ENCODE measurements at regions not wholly inside any gene's neighbourhood (a gene's known extent, or its start where the extent isn't known, plus 50 kb on each side); places are given as distances from the start of the nearest gene placed in this dataset.
"Not testable (repeated sequence)": the region's sequence is repeated elsewhere in the genome, so short reads cannot be mapped to it uniquely, and the experiment has no call there.

GRCh38 chrX:93420525-93421082 is 252.8 kb downstream of the NAP1L3 start:
- DNase-seq (ENCODE audit: low read depth) = no peak
- no peak overlapping the region for H3K4me3 ChIP-seq (ENCODE audit: low read length)
- no peak for TF ChIP-seq CTCF (IDR thresholded peaks at IDR 0.05; ENCODE audit: insufficient read depth, low read depth, low read length, missing control alignments)

DNA sequence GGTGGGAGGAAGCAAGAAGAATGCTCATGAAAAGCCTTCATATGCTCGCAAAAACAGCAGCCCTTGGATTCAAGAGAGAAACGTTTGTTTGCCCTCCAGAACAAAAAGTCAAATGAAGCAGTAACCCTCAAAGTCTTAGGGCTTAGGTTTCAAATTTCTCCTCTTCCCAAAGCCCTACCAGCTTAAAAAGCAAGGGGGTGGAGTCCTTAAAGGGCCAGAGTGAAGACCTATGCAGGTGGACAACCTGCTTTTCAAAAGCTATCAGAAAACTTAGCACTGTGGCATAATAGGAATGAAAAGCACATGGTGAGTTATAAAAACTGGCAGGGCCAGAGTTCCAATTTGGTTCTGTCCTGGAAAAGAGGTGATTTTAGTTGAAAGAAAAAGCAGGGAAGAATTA is 253.3 kb downstream of the NAP1L3 start:
- no peak overlapping the region for H3K4me3 ChIP-seq (ENCODE audit: low read length)
- TF ChIP-seq CTCF (IDR thresholded peaks at IDR 0.05; ENCODE audit: insufficient read depth, low read depth, low read length, missing control alignments) = no peak
- no peak for DNase-seq (ENCODE audit: low read depth)

- DNase-seq (ENCODE audit: low read depth) = no peak
- no peak overlapping the region for H3K4me3 ChIP-seq (ENCODE audit: low read length)
- TF ChIP-seq CTCF (IDR thresholded peaks at IDR 0.05; ENCODE audit: insufficient read depth, low read depth, low read length, missing control alignments) = no peak
Observed at GRCh38 chrX:93419642-93420041, 253.7 kb downstream of the NAP1L3 start.

DNA sequence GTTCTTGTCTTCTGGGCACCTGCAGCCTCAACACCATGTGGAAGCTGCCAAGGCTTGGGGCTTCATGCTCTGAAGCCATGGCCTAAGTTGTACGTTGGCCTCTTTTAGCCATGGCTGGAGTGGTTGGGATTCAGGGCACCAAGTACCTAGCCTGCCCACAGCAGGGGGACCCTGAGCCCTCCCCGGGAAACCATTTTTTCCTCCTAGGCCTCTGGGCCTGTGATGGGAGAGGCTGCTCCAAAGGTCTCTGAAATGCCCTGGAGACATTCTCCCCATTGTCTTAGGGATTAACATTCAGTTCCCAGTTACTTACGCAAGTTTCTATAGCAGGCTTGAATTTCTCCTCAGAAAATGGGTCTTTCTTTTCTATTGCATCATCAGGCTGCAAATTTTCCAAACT is 269.3 kb downstream of the NAP1L3 start:
- no peak overlapping the region for H3K4me3 ChIP-seq (ENCODE audit: low read length)
- TF ChIP-seq CTCF (IDR thresholded peaks at IDR 0.05; ENCODE audit: insufficient read depth, low read depth, low read length, missing control alignments) = no peak
- DNase-seq (ENCODE audit: low read depth) = no peak

GRCh38 chrX:93354651-93355050 is 318.7 kb downstream of the NAP1L3 start:
- DNase-seq (ENCODE audit: low read depth) = no peak
- H3K4me3 ChIP-seq (ENCODE audit: low read length) = no peak overlapping the region
- TF ChIP-seq CTCF (IDR thresholded peaks at IDR 0.05; ENCODE audit: insufficient read depth, low read depth, low read length, missing control alignments) = no peak

DNA sequence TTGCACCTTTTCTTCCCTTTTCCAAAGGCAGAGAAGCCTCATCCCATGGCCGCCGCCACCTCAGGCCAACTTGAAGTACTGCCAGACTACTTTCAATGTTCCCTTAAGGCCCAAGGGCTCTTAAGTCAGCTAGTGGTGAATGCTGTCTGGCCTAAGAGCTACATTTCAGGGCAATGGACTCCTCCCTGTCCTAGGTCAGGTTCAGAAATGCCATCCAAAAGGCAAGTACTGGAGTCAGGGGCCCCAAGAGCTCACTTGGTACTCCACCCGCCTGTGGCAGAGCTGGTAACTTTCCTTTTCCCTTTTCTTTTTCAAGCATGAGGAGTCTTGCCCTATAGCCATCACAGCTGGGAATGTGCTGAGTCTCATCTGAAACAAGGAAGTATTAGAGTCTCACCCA is 327.1 kb downstream of the NAP1L3 start:
- H3K4me3 ChIP-seq (ENCODE audit: low read length) = no peak overlapping the region
- DNase-seq (ENCODE audit: low read depth) = no peak

GRCh38 chrX:93344287-93344686 is 329.1 kb downstream of the NAP1L3 start:
- not testable (repeated sequence) for H3K4me3 ChIP-seq (ENCODE audit: low read length); DNase-seq (ENCODE audit: low read depth)

More for the DNA sequence above, 327.1 kb downstream of the NAP1L3 start:
- no peak for TF ChIP-seq CTCF (IDR thresholded peaks at IDR 0.05; ENCODE audit: insufficient read depth, low read depth, low read length, missing control alignments)

Measured in epithelial cell of esophagus (primary cell).